ENCODE measurements at regions not wholly inside any gene's neighbourhood (a gene's known extent, or its start where the extent isn't known, plus 50 kb on each side); places are given as distances from the start of the nearest gene placed in this dataset.
"Not testable (repeated sequence)": the region's sequence is repeated elsewhere in the genome, so short reads cannot be mapped to it uniquely, and the experiment has no call there.

DNA sequence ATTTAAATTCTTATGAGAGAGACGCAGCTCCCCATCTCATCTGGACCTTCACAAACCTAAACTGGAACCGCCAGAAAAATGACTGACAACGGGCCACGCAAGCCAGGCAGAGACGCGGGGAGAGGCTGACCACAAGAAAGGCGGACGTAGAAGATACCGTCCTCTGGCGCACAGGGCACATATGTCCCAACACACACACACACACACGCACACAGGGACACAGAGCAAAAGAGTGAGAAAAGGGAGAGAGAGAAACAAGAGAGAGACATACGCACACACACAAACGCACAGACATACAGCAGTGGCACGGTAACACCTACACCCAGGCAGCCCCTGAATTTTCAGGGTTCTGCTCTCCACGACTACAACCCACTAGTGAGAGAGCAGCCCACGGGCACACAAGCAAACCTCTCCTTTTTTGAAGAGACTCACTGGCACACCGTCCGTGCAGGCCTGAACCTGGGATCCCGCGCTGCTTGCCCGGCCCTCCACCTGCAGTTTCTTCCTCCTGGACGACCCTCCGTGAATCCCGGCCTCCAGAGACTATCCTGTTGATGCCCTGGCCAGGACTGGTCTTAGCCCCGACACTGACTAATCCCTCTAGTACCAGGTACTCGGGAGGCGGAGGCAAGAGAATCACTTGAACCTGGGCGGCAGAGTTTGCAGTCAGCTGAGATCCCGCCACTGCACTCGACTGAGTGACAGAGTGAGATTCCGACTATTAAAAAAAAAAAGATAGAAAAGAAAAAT is 156.5 kb upstream of the ZNF337 start:
- TF ChIP-seq POLR2A (IDR thresholded peaks at IDR 0.05), result not testable (repeated sequence)
- TF ChIP-seq, protein P1, sequence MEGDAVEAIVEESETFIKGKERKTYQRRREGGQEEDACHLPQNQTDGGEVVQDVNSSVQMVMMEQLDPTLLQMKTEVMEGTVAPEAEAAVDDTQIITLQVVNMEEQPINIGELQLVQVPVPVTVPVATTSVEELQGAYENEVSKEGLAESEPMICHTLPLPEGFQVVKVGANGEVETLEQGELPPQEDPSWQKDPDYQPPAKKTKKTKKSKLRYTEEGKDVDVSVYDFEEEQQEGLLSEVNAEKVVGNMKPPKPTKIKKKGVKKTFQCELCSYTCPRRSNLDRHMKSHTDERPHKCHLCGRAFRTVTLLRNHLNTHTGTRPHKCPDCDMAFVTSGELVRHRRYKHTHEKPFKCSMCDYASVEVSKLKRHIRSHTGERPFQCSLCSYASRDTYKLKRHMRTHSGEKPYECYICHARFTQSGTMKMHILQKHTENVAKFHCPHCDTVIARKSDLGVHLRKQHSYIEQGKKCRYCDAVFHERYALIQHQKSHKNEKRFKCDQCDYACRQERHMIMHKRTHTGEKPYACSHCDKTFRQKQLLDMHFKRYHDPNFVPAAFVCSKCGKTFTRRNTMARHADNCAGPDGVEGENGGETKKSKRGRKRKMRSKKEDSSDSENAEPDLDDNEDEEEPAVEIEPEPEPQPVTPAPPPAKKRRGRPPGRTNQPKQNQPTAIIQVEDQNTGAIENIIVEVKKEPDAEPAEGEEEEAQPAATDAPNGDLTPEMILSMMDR (IDR thresholded peaks at IDR 0.05), result not testable (repeated sequence)

All from Peyer's patch (tissue), 4 donors.